Prostate gland (tissue), 2 donors: ENCODE measurements at regions not wholly inside any gene's neighbourhood (a gene's known extent, or its start where the extent isn't known, plus 50 kb on each side); places are given as distances from the start of the nearest gene placed in this dataset.

Source experiments
- CTCF ChIP-seq, 4 experiments: fragments of 200-600 bp in 2 of 4; fragments of 450-650 bp in 2 of 4; sonication (generic) in 2 of 4; IDR thresholded peaks; 1 replicate in 3 of 4; 2 replicates in 1 of 4; pipeline ENCODE4 v1.5.1; 2016 to 2019; ENCODE audit warnings: antibody characterized with exemption in 4 of 4, mild to moderate bottlenecking in 2 of 4, moderate library complexity in 2 of 4
- POLR2A ChIP-seq: fragments of 450-650 bp; IDR thresholded peaks from one replicate; pipeline ENCODE4 v1.6.1; 2016; ENCODE audit warnings: antibody characterized with exemption, mild to moderate bottlenecking
- POLR2AphosphoS5 ChIP-seq: sonication (generic); formaldehyde crosslinking; IDR thresholded peaks from one replicate; pipeline ENCODE4 v1.6.1; 2017; ENCODE audit warnings: antibody characterized with exemption

GRCh38 chr9:7289773-7290172 is 509.8 kb downstream of the DMAC1 start:
- TF ChIP-seq CTCF (IDR thresholded peaks at IDR 0.05) (no peak), POLR2A (no peak), POLR2AphosphoS5 (no peak)
